GM12864 (cell line): ENCODE measurements at regions not wholly inside any gene's neighbourhood (a gene's known extent, or its start where the extent isn't known, plus 50 kb on each side); places are given as distances from the start of the nearest gene placed in this dataset.
"Not testable (repeated sequence)": the region's sequence is repeated elsewhere in the genome, so short reads cannot be mapped to it uniquely, and the experiment has no call there.

Source experiments
- DNase-seq: peaks from one replicate; pipeline ENCODE4 v3.0.0-alpha.2; 2011; ENCODE audit warnings: low read depth
- H3K4me3 ChIP-seq: 2 replicates; pipeline ENCODE4 v1.5.1; 2011; ENCODE audit warnings: mild to moderate bottlenecking, low read depth, low read length, control low read depth
- CTCF ChIP-seq: IDR thresholded peaks from 2 replicates; pipeline ENCODE4 v1.5.1; 2011; ENCODE audit warnings: low read depth, mild to moderate bottlenecking, moderate library complexity, low read length, control low read depth, inconsistent platforms; ENCODE audit errors: missing control alignments

- H3K4me3 ChIP-seq = no peak overlapping the region
- TF ChIP-seq CTCF = no peak
- no peak for DNase-seq
Measured at GRCh38 chr4:130922955-130923354, 1827.0 kb downstream of the C4orf33 start.

GRCh38 chr4:130955520-130955919, 1859.6 kb downstream of the C4orf33 start:
- no peak for DNase-seq
- no peak overlapping the region for H3K4me3 ChIP-seq
- no peak for TF ChIP-seq CTCF

GRCh38 chr4:130985371-130985770, 1889.4 kb downstream of the C4orf33 start:
- no peak for DNase-seq
- TF ChIP-seq CTCF = no peak

GRCh38 chr4:130995988-130996387, 1900.0 kb downstream of the C4orf33 start:
- H3K4me3 ChIP-seq = no peak overlapping the region
- DNase-seq = no peak
- TF ChIP-seq CTCF = no peak

More at GRCh38 chr4:130985371-130985770, 1889.4 kb downstream of the C4orf33 start:
- no peak overlapping the region for H3K4me3 ChIP-seq

GRCh38 chr4:131001371-131001770, 1905.4 kb downstream of the C4orf33 start:
- no peak overlapping the region for H3K4me3 ChIP-seq
- no peak for TF ChIP-seq CTCF
- DNase-seq = no peak

GRCh38 chr4:131002132-131002531, 1906.2 kb downstream of the C4orf33 start:
- no peak overlapping the region for H3K4me3 ChIP-seq
- DNase-seq = no peak
- no peak for TF ChIP-seq CTCF

- no peak for TF ChIP-seq CTCF
- H3K4me3 ChIP-seq = no peak overlapping the region
- no peak for DNase-seq
Measured at GRCh38 chr4:131006388-131006787, 1910.4 kb downstream of the C4orf33 start.

GRCh38 chr4:131011961-131012360, 1916.0 kb downstream of the C4orf33 start:
- DNase-seq, H3K4me3 ChIP-seq: not testable (repeated sequence)
